ENCODE measurements at regions not wholly inside any gene's neighbourhood (a gene's known extent, or its start where the extent isn't known, plus 50 kb on each side); places are given as distances from the start of the nearest gene placed in this dataset.

GRCh38 chr22:48188231-48188721 is 1425.8 kb downstream of the TBC1D22A start:
- DNase-seq (ENCODE audit: low spot score), result no peak
- intact Hi-C loops (cut with DNase I), result no loop called here

- DNase-seq (ENCODE audit: low spot score), result no peak
- intact Hi-C loops (cut with DNase I), result no loop called here
These were observed 1424.9 kb downstream of the TBC1D22A start for GRCh38 chr22:48187356-48187755.

DNA sequence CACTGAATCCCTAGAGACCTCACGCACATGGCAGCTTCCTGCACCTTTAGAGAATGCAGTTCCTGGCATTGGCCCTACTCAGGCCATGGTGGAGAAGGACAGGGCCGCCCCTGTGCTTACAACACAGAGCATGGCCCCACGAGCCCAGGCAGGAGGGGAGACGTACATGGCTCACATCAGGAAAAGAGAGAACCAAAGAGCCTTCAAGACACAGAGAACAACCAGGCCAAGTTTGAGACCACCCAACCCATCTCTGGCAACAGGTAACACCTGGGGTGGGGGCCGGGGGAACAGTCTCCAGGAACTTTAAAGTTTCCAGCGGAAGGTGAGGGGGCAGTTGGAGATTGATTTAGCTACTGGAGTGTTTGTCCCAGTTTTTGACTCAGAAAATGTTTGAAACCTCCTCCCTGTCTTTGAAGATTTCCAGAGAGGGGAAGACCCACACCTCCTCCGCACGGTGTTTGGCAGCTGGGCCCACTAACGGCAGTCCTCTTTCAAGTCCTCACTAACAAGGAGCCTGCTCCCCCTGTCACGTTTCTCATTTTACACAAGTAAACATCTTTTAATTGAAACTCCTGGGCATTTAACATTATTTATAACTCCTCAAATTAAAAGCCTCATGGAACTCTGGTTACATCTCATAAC is 1423.8 kb downstream of the TBC1D22A start:
- no peak for DNase-seq (ENCODE audit: low spot score)
- intact Hi-C loops (cut with DNase I), result no loop called here

DNA sequence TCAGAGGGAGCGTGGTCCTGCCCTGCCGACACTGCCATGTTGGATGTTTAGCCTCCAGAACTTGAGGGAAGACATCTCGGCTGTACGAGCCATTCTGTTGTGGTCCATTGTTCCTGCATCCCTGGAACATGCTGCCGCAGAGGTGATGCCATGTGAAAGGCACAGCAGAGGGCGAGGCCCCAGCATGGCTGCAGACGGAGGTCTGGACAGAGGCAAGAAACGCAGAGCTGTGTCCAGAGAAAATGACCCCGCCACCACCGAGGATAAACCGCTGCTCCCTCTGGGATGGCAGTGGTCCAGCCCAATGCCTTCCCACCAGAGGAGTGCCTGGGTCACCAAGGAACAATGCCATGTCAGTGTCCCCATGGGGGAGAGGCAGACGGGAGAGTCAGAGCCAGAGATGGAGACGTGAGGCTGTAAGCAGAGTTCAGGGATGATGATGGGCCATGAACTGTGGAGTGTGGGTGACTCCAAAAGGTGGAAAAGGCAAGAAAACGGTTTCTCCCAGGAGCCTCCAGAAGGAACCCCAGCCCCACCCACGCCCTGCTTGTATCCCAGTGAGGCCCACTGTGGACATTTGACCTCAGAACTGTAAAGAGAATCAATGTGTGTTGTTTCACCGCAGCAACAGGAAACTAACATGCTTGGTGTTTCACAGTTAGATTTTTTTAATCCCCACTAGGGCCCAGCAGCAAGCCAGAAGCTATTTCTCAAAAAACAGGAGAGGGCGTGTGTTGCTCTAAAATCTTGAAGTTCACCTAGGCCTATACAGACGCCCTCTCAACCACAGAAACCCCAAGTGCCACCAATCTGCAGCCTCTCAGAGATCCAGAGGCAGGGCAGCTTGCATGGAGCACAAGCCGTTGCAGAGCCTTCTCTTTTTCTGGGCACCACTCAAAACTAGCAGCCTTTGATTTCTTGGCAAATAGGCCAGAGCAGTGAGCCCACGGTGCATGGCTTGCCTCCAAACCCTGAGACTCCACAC is 1422.9 kb downstream of the TBC1D22A start:
- no peak for DNase-seq (ENCODE audit: low spot score)
- intact Hi-C loops (cut with DNase I), result no loop called here

DNA sequence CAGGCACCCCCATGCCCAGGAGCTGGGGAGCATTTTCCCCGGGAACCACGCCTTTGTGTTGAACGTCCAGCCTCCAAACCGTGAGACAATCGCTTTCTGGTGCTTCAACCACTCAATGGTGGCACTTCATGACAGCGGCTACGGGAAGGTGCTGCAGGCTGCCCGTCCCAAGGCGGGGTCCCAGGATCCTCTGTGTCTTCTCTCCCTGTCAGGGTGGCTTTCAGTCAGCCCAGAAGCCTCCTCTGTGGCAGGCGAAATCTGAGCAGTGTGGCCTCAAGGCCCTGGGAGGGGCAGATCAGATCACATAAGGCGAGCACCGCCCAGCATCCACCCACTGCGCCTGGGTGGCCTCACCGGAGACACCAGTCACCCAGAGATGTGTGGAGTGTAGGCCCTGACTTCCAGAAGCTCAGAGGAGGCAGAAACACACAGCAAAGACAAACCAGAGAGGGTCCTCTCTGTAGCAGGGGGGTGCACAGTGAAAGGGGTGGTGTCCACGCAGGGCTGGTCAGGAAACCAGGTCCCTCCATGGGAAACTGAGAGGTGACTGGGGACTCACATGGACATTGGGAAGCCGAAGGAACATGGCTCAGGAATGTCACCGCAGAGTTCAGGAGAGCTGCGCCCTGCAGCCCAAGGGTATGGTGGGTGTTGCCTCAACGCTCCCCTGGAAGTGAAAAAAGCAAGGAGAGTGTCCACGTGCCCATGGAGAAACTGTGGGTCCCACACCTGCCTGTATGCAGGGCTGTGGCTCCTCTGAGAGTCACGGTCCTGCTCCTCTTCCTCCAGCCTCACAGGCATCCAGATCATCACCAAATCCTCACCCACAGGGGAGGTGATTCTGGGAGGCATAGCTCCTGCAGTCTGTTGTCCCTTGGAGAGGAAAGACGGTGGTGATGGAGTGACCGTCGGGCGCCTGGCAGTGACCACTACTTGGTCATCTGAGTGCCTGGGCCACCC is 1420.7 kb downstream of the TBC1D22A start:
- no peak for DNase-seq (ENCODE audit: low spot score)
- intact Hi-C loops (cut with DNase I), result no loop called here

DNA sequence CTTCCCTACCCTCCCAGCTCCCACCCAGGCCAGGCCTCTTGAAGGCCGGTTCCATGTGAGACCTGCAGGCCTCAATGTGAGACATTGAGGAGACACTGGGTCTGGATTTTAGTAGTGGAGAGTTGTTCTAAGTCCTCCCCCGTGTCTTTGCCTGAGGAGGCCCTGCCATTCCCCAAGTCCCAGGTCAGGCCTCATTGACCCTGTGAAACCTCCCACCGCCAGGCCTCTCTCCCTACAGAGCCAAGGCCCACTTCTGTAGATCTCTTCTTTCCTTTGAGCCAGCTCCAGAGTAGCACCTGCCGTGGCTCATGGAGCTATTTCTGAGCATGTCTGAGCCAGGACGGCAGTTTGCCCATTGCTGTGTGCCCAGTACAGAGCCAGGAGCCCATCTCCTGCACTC is 1419.6 kb downstream of the TBC1D22A start:
- no peak for DNase-seq (ENCODE audit: low spot score)
- intact Hi-C loops (cut with DNase I), result no loop called here

- no peak for DNase-seq (ENCODE audit: low spot score)
These were observed 1419.0 kb downstream of the TBC1D22A start for GRCh38 chr22:48181263-48181955.

DNA sequence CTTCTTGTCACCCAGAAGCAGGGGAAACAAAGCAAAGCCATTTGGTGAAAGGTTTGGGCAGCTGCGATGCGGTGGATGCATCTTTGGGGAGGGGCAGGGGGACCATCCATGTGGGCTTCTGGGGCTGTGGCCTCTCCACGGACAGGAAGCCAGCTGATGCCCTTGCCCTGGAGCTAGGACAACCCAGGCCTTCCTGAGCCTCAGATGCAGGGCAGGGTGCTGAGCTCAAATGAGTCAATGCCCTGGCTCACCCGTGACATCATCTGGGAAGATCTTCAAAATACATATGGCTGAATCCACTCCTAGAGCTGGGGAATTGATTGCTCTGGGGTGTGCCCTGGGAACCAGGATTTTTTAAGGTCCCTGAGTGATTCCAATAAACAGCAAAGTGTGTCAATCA is 1418.2 kb downstream of the TBC1D22A start:
- DNase-seq (ENCODE audit: low spot score), result no peak
- intact Hi-C loops (cut with DNase I), result no loop called here

More at GRCh38 chr22:48181263-48181955, 1419.0 kb downstream of the TBC1D22A start:
- intact Hi-C loops (cut with DNase I), result no loop called here

DNA sequence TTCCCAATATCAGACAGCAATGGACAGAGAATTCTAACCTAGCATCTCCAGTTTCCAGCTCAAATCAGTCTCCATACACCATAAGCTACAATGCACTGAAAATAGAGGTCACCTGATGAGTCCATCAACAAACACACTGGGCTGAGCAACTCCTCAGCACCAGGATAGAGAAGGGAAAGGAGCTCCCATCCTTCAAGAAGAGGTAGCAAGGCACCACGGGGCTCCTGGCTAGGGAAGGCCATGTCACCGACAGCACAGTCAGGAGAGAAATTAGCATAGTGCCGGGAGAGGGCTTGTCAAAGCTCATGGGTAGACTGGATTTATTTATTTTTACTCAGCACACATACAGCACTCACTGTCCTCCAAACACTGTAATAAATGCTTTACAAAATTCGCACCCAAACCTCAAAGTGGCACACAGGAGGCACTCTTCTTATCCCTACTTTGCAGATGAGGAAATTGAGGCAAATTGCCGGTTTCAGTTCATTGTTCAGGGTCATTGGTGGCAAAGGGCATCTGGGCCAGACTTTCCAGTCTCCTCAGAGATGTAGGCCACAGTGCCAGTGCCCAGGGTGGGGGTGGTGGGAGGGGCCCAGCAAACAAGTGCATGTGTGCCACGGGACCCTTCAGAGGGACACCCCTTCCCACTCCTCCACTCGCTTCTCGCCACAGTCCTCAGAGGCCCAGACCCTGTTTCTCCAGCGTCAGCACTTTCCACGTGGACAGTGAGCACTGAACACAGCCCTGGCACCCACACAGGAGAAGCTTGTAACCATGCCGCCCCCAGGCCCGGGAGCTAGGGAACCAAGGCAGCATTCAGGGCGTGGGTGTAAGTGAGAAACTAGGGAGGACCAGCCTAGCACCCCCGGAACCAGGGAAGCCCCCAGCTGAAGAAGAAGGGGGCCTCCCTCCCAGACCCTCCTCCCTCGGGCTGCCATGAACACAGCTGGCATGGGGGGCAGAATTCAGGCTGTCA is 1417.4 kb downstream of the TBC1D22A start:
- DNase-seq (ENCODE audit: low spot score), result no peak
- intact Hi-C loops (cut with DNase I), result loop anchor here in 1 of 2 donors (1.0 kb wide), 1 partner anchor 30 kb away; no protein-coding TSS in a partner anchor

DNA sequence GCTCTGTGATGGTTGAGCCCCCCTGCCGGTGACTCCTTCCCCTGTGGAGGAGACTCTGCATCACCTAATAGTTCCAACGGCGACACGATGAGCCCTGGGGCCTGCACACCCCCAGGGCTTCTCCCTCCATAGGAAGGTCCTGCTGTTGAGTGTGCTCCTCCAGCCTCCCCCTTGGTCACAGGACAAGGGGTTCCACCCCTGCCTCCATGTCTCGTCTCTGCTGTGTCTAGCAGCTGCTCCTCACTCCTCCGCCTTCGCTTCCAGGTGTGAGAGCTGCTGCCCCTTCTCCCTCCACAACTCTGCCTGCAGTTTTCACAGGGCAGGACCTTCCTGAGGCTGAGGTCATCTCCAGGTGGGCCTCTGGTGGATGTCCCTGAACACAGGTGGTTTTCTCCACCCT is 1416.1 kb downstream of the TBC1D22A start:
- intact Hi-C loops (cut with DNase I), result no loop called here
- DNase-seq (ENCODE audit: low spot score), result no peak

DNA sequence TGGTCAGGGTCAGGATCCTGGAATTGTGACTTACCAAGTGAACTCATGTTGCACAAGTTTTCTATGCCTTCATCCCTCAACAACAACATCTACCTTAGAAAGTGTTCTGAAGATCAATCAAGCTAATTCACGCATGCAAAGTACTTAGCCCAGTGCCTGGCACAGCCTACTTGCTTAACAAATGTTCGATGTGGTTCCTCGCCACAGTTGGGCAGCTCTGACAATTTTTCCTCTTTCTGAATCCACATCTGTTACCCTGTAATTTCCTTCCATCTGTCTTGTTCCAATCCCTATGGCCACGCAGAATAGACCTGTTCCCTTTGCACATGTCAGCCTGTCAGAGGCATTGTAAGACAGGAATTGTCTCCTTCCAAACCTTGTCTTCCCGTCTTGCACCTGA is 1415.2 kb downstream of the TBC1D22A start:
- intact Hi-C loops (cut with DNase I), result no loop called here
- DNase-seq (ENCODE audit: low spot score), result no peak

DNA sequence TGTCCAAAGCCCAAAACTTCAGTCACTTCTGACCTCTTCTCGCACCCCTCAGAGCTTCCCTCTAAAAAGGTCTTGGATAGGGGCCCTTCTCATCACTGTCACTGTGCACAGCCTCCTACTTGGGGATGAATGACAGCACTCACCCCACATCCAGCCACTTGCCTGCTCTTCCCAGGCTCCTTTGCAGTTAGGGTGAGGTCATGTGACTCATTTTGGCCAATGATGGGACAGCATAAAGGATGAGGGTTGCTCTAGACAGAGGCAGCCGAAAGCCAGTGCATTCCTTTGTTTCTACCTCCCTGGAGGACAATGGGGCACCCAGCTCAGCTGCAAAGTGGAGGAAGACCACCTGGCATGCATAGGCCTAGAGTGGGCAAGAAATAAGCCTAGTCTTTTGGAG is 1413.3 kb downstream of the TBC1D22A start:
- no peak for DNase-seq (ENCODE audit: low spot score)
- intact Hi-C loops (cut with DNase I), result no loop called here

DNA sequence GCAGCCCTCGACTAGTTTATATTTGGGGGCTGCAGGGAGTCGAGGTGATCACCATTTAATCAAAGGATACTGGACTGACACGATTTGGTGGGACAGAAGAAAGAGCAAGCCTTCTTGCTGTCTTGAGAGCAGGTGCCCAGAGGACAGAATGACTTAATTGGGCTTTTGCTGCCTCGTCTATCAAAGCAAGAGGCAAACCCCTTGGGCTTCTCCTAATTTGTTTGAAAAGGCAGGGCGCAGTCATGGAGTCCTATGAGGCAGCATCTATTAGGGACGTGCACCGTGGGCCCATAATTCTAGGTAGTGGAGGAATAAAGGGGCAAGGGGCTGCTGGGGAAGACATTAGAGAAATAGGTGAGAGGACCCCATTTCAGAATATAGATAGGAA is 1411.3 kb downstream of the TBC1D22A start:
- intact Hi-C loops (cut with DNase I), result no loop called here
- DNase-seq (ENCODE audit: low spot score), result no peak

GRCh38 chr22:48173061-48173772 is 1410.8 kb downstream of the TBC1D22A start:
- intact Hi-C loops (cut with DNase I), result no loop called here
- no peak for DNase-seq (ENCODE audit: low spot score)

- intact Hi-C loops (cut with DNase I), result no loop called here
- no peak for DNase-seq (ENCODE audit: low spot score)
These were observed 1408.8 kb downstream of the TBC1D22A start for GRCh38 chr22:48171271-48171691.

GRCh38 chr22:48169227-48169626 is 1406.8 kb downstream of the TBC1D22A start:
- intact Hi-C loops (cut with DNase I), result no loop called here
- no peak for DNase-seq (ENCODE audit: low spot score)

DNA sequence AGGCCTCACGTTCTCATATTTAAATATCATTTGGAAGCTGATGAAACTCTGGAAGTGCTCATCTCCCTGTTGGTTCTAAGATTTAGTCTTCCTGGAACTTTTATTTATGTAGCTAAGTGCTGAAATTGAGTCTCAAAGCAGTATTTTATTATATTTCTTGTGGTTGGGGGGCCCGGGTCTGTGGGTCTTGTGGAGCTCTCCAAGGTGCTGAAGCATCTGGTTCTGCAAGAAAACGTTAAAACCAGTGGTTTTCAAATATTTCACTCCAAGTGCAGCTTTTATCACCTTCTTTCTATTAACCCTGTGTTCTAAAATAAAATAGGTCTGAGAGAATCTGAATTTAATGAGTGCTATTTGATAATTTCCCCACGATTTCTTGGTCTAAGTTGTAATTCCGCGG is 1404.8 kb downstream of the TBC1D22A start:
- no peak for DNase-seq (ENCODE audit: low spot score)
- intact Hi-C loops (cut with DNase I), result no loop called here
